GM18502 (cell line): ENCODE measurements at regions not wholly inside any gene's neighbourhood (a gene's known extent, or its start where the extent isn't known, plus 50 kb on each side); places are given as distances from the start of the nearest gene placed in this dataset.
"Not testable (repeated sequence)": the region's sequence is repeated elsewhere in the genome, so short reads cannot be mapped to it uniquely, and the experiment has no call there.

Source experiments
- ATAC-seq: cut with Tn5 transposase; IDR thresholded peaks from one replicate; pipeline ENCODE4 v1.9.1; 2021; ENCODE audit warnings: mild to moderate bottlenecking; ENCODE audit not compliant: unreplicated experiment, poor library complexity

- ATAC-seq: no peak
Observed at GRCh38 chr21:28877318-28877884, 115.3 kb downstream of the LTN1 start.

GRCh38 chr21:28875078-28875477 is 117.6 kb downstream of the LTN1 start:
- ATAC-seq: no peak

- ATAC-seq: no peak
Observed at GRCh38 chr21:28872218-28872617, 120.5 kb downstream of the LTN1 start.

- no peak for ATAC-seq
Observed at GRCh38 chr21:28871388-28872010, 121.2 kb downstream of the LTN1 start.

- ATAC-seq: no peak
Observed at GRCh38 chr21:28867401-28867800, 125.3 kb downstream of the LTN1 start.

- no peak for ATAC-seq
Observed at GRCh38 chr21:28865488-28866186, 127.0 kb downstream of the LTN1 start.

- no peak for ATAC-seq
Observed at GRCh38 chr21:28858424-28858823, 134.3 kb downstream of the LTN1 start.

GRCh38 chr21:28857752-28858151 is 134.9 kb downstream of the LTN1 start:
- ATAC-seq: no peak

GRCh38 chr21:28856588-28857250 is 136.0 kb downstream of the LTN1 start:
- ATAC-seq: no peak

GRCh38 chr21:28852706-28853105 is 140.0 kb downstream of the LTN1 start:
- no peak for ATAC-seq

GRCh38 chr21:28851645-28852044 is 141.0 kb downstream of the LTN1 start:
- no peak for ATAC-seq

- ATAC-seq: not testable (repeated sequence)
Observed at GRCh38 chr21:28839237-28839636, 153.4 kb downstream of the LTN1 start.

- ATAC-seq: not testable (repeated sequence)
Observed at GRCh38 chr21:28837426-28837825, 155.3 kb downstream of the LTN1 start.

GRCh38 chr21:28836588-28836987 is 156.1 kb downstream of the LTN1 start:
- not testable (repeated sequence) for ATAC-seq

- no peak for ATAC-seq
Observed at GRCh38 chr21:28834335-28835238, 158.1 kb downstream of the LTN1 start.

- ATAC-seq: no peak
Observed at GRCh38 chr21:28833609-28834008, 159.1 kb downstream of the LTN1 start.

- no peak for ATAC-seq
Observed at GRCh38 chr21:28833182-28833581, 159.5 kb downstream of the LTN1 start.

GRCh38 chr21:28832715-28833061 is 160.0 kb downstream of the LTN1 start:
- ATAC-seq: no peak

- ATAC-seq: no peak
Observed at GRCh38 chr21:28832013-28832714, 160.5 kb downstream of the LTN1 start.

GRCh38 chr21:28828981-28829380 is 163.7 kb downstream of the LTN1 start:
- no peak for ATAC-seq
